GM12865 (cell line): ENCODE measurements at regions not wholly inside any gene's neighbourhood (a gene's known extent, or its start where the extent isn't known, plus 50 kb on each side); places are given as distances from the start of the nearest gene placed in this dataset.

Source experiments
- DNase-seq: peaks from one replicate; pipeline ENCODE4 v3.0.0; 2010; ENCODE audit warnings: low read depth
- H3K4me3 ChIP-seq: 2 replicates; pipeline ENCODE4 v1.5.1; 2011; ENCODE audit warnings: mild to moderate bottlenecking, low read depth, low read length, control low read depth
- CTCF ChIP-seq: IDR thresholded peaks from 2 replicates; pipeline ENCODE4 v1.5.1; 2011; ENCODE audit warnings: low read length, control low read depth, low read depth, inconsistent platforms; ENCODE audit not compliant: insufficient read depth; ENCODE audit errors: missing control alignments

GRCh38 chr10:108913300-108913699 is 1010.0 kb downstream of the XPNPEP1 start:
- no peak for TF ChIP-seq CTCF
- DNase-seq: no peak
- H3K4me3 ChIP-seq: no peak overlapping the region

- H3K4me3 ChIP-seq: no peak overlapping the region
- TF ChIP-seq CTCF: peak; percentile 4
- no peak for DNase-seq
These were observed 1011.3 kb downstream of the XPNPEP1 start for GRCh38 chr10:108911814-108912541.

GRCh38 chr10:108908096-108908495 is 1015.2 kb downstream of the XPNPEP1 start:
- no peak for DNase-seq
- no peak overlapping the region for H3K4me3 ChIP-seq
- no peak for TF ChIP-seq CTCF

GRCh38 chr10:108905821-108906220 is 1017.5 kb downstream of the XPNPEP1 start:
- no peak for DNase-seq
- TF ChIP-seq CTCF: no peak
- no peak overlapping the region for H3K4me3 ChIP-seq

GRCh38 chr10:108905171-108905570 is 1018.1 kb downstream of the XPNPEP1 start:
- no peak for DNase-seq
- H3K4me3 ChIP-seq: no peak overlapping the region
- no peak for TF ChIP-seq CTCF

- DNase-seq: no peak
- H3K4me3 ChIP-seq: no peak overlapping the region
- no peak for TF ChIP-seq CTCF
These were observed 1019.0 kb downstream of the XPNPEP1 start for GRCh38 chr10:108904163-108904838.
